Thyroid gland (tissue), 4 donors: ENCODE measurements at regions not wholly inside any gene's neighbourhood (a gene's known extent, or its start where the extent isn't known, plus 50 kb on each side); places are given as distances from the start of the nearest gene placed in this dataset.

ENCODE experiments used
- POLR2A ChIP-seq, 2 donors: fragments of 450-650 bp; IDR thresholded peaks; one replicate each; pipeline ENCODE4 v1.6.1; 2017; ENCODE audit warnings: antibody characterized with exemption in 2 of 2, mild to moderate bottlenecking in 2 of 2, moderate library complexity in 1 of 2
- TF ChIP-seq, protein P1 (sequence below), 6 experiments: fragments of 200-600 bp in 3 of 6; fragments of 450-650 bp in 3 of 6; sonication (generic) in 3 of 6; IDR thresholded peaks; one replicate each; pipeline ENCODE4 v1.5.1; 2016 to 2019; ENCODE audit warnings: antibody characterized with exemption in 6 of 6, mild to moderate bottlenecking in 2 of 6, inconsistent platforms in 1 of 6, moderate library complexity in 1 of 6

DNA sequence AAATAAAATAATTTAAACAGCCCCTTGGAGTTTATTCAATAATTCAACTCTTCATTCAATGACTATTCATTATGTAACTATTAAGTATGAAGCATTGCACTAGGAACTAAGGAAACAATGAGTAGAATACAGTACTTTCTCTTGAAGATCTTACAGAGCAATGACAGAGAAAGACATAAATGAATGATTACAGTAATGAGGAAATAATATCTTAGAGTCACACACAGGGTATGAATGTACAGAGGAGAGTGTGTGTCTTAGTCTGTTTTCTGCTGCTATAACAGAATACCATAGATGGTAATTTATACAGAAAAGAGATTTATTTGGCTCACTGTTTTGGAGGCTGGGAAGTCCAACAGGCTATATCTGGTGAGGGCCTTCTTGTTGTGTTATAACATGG lies 120.5 kb upstream of the NRBF2 start:
- TF ChIP-seq, protein P1, sequence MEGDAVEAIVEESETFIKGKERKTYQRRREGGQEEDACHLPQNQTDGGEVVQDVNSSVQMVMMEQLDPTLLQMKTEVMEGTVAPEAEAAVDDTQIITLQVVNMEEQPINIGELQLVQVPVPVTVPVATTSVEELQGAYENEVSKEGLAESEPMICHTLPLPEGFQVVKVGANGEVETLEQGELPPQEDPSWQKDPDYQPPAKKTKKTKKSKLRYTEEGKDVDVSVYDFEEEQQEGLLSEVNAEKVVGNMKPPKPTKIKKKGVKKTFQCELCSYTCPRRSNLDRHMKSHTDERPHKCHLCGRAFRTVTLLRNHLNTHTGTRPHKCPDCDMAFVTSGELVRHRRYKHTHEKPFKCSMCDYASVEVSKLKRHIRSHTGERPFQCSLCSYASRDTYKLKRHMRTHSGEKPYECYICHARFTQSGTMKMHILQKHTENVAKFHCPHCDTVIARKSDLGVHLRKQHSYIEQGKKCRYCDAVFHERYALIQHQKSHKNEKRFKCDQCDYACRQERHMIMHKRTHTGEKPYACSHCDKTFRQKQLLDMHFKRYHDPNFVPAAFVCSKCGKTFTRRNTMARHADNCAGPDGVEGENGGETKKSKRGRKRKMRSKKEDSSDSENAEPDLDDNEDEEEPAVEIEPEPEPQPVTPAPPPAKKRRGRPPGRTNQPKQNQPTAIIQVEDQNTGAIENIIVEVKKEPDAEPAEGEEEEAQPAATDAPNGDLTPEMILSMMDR (IDR thresholded peaks at IDR 0.05) = no peak
- no peak for TF ChIP-seq POLR2A (IDR thresholded peaks at IDR 0.05)
